Stomach smooth muscle (tissue), 2 donors: ENCODE measurements at regions not wholly inside any gene's neighbourhood (a gene's known extent, or its start where the extent isn't known, plus 50 kb on each side); places are given as distances from the start of the nearest gene placed in this dataset.

ENCODE experiments used
- H3K27ac ChIP-seq: one replicate; pipeline ENCODE4 v1.7.0; 2013; ENCODE audit warnings: mild to moderate bottlenecking, low read length, inconsistent platforms
- H3K27me3 ChIP-seq, 2 donors: one replicate each; pipeline ENCODE4 v1.7.0; 2013; ENCODE audit warnings: low read length in 2 of 2; ENCODE audit not compliant: insufficient read depth in 2 of 2, control insufficient read depth in 1 of 2
- H3K36me3 ChIP-seq, 2 donors: one replicate each; pipeline ENCODE4 v1.7.0; 2013; ENCODE audit warnings: low read length in 2 of 2; ENCODE audit not compliant: control insufficient read depth in 2 of 2, insufficient read depth in 2 of 2
- H3K4me1 ChIP-seq: one replicate; pipeline ENCODE4 v1.7.0; 2013; ENCODE audit warnings: low read length; ENCODE audit not compliant: control insufficient read depth, insufficient read depth
- H3K4me3 ChIP-seq, 2 donors: one replicate each; pipeline ENCODE4 v1.7.0; 2013; ENCODE audit warnings: low read length in 2 of 2
- H3K9ac ChIP-seq, 2 donors: one replicate each; pipeline ENCODE4 v1.7.0; 2013; ENCODE audit warnings: low read length in 2 of 2, mild to moderate bottlenecking in 1 of 2
- H3K9me3 ChIP-seq, 2 donors: one replicate each; pipeline ENCODE4 v1.7.0; 2013; ENCODE audit warnings: low read length in 2 of 2; ENCODE audit not compliant: control insufficient read depth in 2 of 2
- donor health status: healthy.
- donor health status: Pancreatic carcinoma.

DNA sequence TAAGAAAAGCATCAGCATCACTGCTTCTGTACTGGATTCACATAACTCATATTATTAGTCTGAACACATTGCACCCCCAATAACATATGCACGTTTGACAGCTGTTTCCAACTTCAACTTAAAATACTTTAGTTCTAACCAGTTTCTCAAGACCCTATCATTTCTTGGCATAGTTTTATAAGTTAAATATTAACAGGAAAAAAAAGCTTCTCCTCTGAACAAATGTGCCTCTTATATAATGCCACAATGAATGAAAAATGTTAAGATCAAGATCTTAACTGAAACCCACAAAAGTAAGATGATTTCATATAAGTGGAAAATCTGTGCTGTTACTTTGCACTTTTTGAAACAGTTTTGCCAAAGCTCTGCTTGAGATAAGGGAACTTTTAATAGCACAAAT, 652.8 kb upstream of the FAM241A start:
- Histone ChIP-seq H3K4me1 (no peaks in the 10 kb centered on the region), H3K27ac (no peak overlapping the region), H3K36me3 (no peaks in the 10 kb centered on the region), H3K9me3 (no peaks in the 10 kb centered on the region), H3K4me3 (no peak overlapping the region), H3K9ac (no peak overlapping the region), H3K27me3 (no peaks in the 10 kb centered on the region)

DNA sequence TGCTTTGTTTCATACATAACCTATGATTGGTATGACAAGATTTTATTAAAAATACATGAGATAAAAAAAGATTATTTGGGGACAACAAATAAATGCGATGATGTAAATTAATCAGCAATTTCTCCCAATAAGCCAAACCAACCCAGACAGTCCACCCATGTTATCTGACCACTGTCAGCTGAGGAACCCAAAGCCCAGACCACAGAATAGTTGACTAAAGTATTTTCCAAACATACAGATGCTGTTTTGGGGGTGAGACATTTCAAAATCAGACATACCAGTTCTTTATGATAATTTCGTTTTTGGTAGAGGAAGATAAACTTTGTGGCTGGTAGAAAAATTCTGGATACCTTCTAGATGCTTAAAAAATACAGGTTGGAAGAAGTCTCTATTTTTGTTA, 650.8 kb upstream of the FAM241A start:
- Histone ChIP-seq H3K4me1 (no peaks in the 10 kb centered on the region), H3K9me3 (no peaks in the 10 kb centered on the region), H3K4me3 (no peak overlapping the region), H3K36me3 (no peaks in the 10 kb centered on the region), H3K27me3 (no peaks in the 10 kb centered on the region), H3K27ac (no peak overlapping the region), H3K9ac (no peak overlapping the region)

DNA sequence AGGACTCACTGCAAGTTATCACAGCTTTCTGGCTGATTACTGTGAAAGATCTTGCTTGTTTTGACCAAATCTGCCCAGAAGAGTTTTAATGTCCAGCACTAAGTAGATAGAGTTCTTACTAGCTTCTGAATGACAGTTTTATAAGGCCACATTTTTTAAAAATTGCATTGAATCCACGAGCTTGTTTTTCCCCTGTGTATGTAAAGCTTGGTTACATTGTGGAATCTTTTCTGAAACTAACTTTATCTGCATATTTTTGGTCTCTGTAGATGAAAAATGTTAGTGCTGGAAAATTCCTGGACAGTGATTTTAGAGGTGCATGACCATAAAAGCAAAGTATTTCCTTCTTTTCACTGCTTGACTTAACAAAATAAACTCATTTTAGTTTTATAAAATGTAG, 650.3 kb upstream of the FAM241A start:
- no peaks in the 10 kb centered on the region for H3K9me3 ChIP-seq
- H3K4me1 ChIP-seq, result no peaks in the 10 kb centered on the region
- H3K27me3 ChIP-seq, result no peaks in the 10 kb centered on the region

DNA sequence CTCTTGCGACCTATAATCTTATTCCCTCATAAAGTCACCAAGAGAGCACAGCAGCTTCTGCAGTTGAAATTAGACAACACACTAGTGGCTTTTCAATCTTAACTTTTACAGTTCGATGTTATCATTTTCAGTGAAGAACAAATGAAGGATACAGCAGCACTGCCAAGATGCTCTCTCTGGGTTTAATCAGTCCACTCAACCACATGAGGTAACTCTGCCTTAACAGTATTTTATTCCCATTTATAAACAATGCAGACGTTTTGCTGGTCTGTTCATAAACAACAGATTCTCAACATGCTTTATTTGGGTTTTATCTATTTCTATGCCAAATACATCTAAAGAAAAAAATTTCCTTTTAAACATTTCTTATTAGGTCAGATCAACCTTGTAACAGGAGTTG, 646.0 kb upstream of the FAM241A start:
- Histone ChIP-seq H3K9me3 (no peaks in the 10 kb centered on the region), H3K4me3 (no peak overlapping the region), H3K4me1 (no peaks in the 10 kb centered on the region), H3K27me3 (no peaks in the 10 kb centered on the region), H3K9ac (no peak overlapping the region), H3K36me3 (no peaks in the 10 kb centered on the region), H3K27ac (no peak overlapping the region)

More for the DNA sequence above, 650.3 kb upstream of the FAM241A start:
- Histone ChIP-seq H3K27ac (no peak overlapping the region), H3K4me3 (no peak overlapping the region), H3K36me3 (no peaks in the 10 kb centered on the region), H3K9ac (no peak overlapping the region)

DNA sequence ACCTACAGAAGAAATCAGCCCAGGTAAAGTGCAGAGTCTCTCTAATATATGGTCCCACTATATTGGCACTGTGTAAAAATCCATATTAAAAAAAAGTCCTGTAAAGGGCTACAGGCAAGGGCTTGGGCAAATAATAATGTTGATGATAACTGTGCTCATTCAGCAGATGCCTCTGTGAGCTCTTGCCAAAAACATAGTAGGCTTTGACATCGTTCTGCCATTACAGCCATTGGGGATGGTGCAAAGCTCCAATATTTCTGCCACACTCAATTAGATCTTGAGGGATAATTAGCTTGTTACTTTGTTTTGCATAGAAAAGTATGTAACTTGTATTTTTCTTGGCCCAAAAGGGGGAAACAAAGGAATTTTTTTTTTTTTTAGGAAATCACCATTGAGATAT, 645.5 kb upstream of the FAM241A start:
- no peak overlapping the region for H3K9ac ChIP-seq
- H3K4me1 ChIP-seq, result no peaks in the 10 kb centered on the region
- H3K27me3 ChIP-seq, result no peaks in the 10 kb centered on the region
- H3K27ac ChIP-seq, result no peak overlapping the region
- no peaks in the 10 kb centered on the region for H3K36me3 ChIP-seq
- H3K9me3 ChIP-seq, result no peaks in the 10 kb centered on the region
- no peak overlapping the region for H3K4me3 ChIP-seq

DNA sequence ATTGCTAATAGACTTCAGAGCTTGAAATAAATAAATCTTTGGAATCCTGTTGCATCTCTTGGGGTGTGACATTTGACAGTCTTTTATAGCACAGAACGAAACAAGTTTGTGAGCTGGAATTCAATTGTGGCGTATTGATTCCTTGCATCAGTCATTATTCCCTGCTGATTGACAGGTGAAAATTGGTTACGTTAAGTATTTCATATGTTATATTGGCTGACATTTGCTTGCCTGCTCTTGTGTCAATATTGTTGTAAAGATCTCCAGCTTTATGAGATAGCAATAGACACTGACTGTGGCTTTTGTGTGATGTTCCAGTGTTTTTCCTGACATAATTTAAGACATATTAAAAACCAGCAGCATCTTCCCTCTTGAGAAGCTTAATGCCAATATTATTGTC, 644.4 kb upstream of the FAM241A start:
- Histone ChIP-seq H3K27me3 (no peaks in the 10 kb centered on the region), H3K9ac (no peak overlapping the region), H3K4me1 (no peaks in the 10 kb centered on the region), H3K9me3 (no peaks in the 10 kb centered on the region), H3K27ac (no peak overlapping the region), H3K36me3 (no peaks in the 10 kb centered on the region), H3K4me3 (no peak overlapping the region)

DNA sequence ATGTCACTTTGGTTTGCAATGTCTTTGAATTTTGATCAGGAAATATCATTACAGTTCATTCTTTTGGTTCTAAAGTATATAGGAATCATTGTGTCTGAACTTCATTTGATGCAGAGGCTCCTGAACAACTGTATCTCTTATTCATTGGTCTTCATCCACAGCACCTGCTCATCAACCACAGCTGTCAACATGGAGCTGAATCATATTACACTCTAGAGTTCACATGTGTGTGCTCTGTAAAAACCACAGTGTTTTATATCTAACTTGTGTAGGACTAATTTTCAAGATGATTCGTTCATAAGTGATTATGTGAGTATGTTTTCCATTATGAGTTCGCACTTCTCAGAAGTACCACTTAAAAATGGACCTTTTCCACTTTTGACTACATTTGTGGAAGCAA, 643.3 kb upstream of the FAM241A start:
- no peaks in the 10 kb centered on the region for H3K4me1 ChIP-seq
- H3K9me3 ChIP-seq, result no peaks in the 10 kb centered on the region
- H3K27ac ChIP-seq, result no peak overlapping the region
- H3K9ac ChIP-seq, result no peak overlapping the region
- H3K27me3 ChIP-seq, result no peaks in the 10 kb centered on the region
- H3K36me3 ChIP-seq, result no peaks in the 10 kb centered on the region
- H3K4me3 ChIP-seq, result no peak overlapping the region

DNA sequence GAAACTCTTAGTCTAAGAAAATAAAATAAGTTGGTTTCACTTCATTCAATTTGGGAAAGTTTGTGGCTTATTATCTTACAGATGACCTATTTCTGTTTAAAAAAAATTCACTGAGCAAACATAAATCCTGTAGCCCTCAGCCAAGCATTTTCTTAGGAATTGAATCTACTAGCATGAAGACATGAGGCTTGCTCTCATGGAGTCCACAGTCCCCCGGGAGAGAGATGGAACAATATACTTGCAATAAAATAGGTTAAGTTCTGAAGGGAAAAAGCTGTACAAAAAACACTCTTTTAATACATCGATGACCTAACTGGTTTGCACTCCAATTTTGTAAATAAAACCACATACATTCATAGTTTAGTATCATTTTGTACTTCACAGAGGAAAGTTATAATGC, 642.6 kb upstream of the FAM241A start:
- H3K9ac ChIP-seq, result no peak overlapping the region
- H3K9me3 ChIP-seq, result no peaks in the 10 kb centered on the region
- no peak overlapping the region for H3K4me3 ChIP-seq
- no peaks in the 10 kb centered on the region for H3K27me3 ChIP-seq
- H3K4me1 ChIP-seq, result no peaks in the 10 kb centered on the region
- no peak overlapping the region for H3K27ac ChIP-seq
- no peaks in the 10 kb centered on the region for H3K36me3 ChIP-seq

DNA sequence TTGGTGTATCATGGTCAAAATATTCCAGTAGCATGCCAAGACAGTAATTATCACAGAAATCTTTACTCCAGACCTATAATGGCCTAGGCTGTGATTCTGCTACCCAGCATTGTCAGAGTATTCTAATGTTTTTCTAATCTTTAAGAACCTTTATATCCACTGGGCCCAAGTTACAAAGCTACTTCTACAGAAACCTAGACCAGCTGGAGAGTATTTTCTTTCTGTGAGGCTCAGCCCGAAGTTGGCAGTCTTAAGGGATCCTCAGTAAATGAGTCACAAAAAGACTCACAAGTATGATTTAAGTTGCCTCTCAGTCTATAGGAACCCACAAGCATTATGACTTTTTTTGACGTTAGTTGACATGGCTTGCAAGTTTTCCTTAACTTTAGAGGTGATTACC, 638.5 kb upstream of the FAM241A start:
- Histone ChIP-seq H3K27ac (no peak overlapping the region), H3K9ac (no peak overlapping the region), H3K4me1 (no peaks in the 10 kb centered on the region), H3K36me3 (no peaks in the 10 kb centered on the region), H3K27me3 (no peaks in the 10 kb centered on the region), H3K4me3 (no peak overlapping the region), H3K9me3 (no peaks in the 10 kb centered on the region)

DNA sequence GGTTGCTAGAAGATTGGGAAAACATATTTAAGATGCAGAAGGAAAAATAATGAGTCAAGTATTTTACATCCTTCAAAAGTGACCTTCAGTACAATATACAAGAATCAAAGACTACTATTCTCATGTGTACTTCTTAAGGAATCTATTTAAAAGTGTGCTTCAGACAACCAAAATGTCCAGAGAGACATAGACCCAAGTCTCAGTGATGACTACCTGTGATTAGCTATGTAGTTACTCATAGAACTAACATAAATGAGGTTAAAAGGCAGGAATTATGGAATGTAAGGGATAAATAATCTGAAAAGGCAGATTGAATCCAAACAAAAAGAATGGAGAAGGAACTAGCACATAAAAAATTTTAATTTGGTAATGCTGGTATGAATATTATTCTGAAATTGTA, 634.7 kb upstream of the FAM241A start:
- H3K36me3 ChIP-seq, result no peaks in the 10 kb centered on the region
- H3K27ac ChIP-seq, result no peak overlapping the region
- H3K9ac ChIP-seq, result no peak overlapping the region
- no peaks in the 10 kb centered on the region for H3K9me3 ChIP-seq
- H3K4me3 ChIP-seq, result no peak overlapping the region
- no peaks in the 10 kb centered on the region for H3K27me3 ChIP-seq
- H3K4me1 ChIP-seq, result no peaks in the 10 kb centered on the region

DNA sequence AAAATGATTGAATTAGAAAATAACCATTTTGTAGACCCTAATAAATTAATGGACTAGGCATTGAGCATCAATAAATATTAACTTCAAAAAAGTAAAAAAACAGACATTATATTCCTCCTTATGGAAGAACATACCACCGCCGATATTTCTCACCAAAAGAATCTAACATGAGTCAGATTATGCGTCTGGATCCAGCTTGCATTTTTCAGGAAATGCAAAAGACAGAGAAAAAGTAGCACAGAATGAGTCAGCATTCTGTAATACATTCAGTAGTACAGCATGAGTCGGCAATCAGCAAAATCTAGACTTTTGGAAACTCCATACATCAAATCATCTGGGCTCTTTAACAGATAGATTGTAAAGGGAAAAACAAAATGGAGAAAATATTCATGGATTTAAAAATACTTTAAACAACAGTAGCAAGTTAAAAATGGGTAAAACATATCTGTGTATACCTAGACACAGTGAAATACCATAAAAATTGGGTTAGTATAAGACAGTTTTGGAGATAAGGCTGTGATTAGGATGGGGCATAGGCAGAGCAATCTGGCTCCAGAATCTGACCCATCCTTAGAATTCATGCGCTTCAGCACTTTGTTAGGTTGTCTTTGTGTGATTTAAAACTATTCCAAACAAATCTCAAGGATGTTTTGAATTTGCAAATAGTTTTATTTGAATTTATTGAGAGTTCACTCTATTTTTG, 633.0 kb upstream of the FAM241A start:
- H3K4me1 ChIP-seq, result no peaks in the 10 kb centered on the region
- H3K36me3 ChIP-seq, result no peaks in the 10 kb centered on the region
- no peak overlapping the region for H3K27ac ChIP-seq
- H3K27me3 ChIP-seq, result no peaks in the 10 kb centered on the region
- no peak overlapping the region for H3K9ac ChIP-seq
- H3K9me3 ChIP-seq, result no peaks in the 10 kb centered on the region
- H3K4me3 ChIP-seq, result no peak overlapping the region
